Ovary (tissue), 7 donors: ENCODE measurements at regions not wholly inside any gene's neighbourhood (a gene's known extent, or its start where the extent isn't known, plus 50 kb on each side); places are given as distances from the start of the nearest gene placed in this dataset.
"Not testable (repeated sequence)": the region's sequence is repeated elsewhere in the genome, so short reads cannot be mapped to it uniquely, and the experiment has no call there.

Source experiments
- DNase-seq, 5 donors: peaks; one replicate each; pipeline ENCODE4 v3.0.0-alpha.2; 2019 to 2020
- H3K27ac ChIP-seq, 2 donors: fragments of 200-600 bp; one replicate each; pipeline versions ENCODE4 v1.5.1 to v1.8.0; 2019 to 2022
- H3K27me3 ChIP-seq: fragments of 200-600 bp; one replicate; pipeline ENCODE4 v1.8.0; 2022
- H3K36me3 ChIP-seq: fragments of 200-600 bp; sonication (generic); one replicate; pipeline ENCODE4 v1.5.1; 2019
- H3K4me1 ChIP-seq: one replicate; pipeline ENCODE4 v1.8.1; 2013; ENCODE audit warnings: mild to moderate bottlenecking, moderate library complexity; ENCODE audit not compliant: insufficient read depth
- H3K4me3 ChIP-seq: fragments of 200-600 bp; sonication (generic); one replicate; pipeline ENCODE4 v1.5.1; 2017
- H3K9me3 ChIP-seq, 2 donors: fragments of 200-600 bp in 1 of 2; sonication (generic) in 1 of 2; one replicate each; pipeline versions ENCODE4 v1.5.1 to v1.8.1; 2013 to 2019; ENCODE audit warnings: mild to moderate bottlenecking in 1 of 2, moderate library complexity in 1 of 2
- EP300 ChIP-seq: sonication (generic); formaldehyde crosslinking; IDR thresholded peaks from one replicate; pipeline ENCODE4 v1.6.1; 2017; ENCODE audit warnings: antibody characterized with exemption
- POLR2A ChIP-seq: fragments of 450-650 bp; IDR thresholded peaks from one replicate; pipeline ENCODE4 v1.6.1; 2017; ENCODE audit warnings: antibody characterized with exemption, mild to moderate bottlenecking, moderate library complexity
- WGBS, 3 donors: extraction: QIAGEN DNeasy Blood & Tissue Kit in 1 of 3; methylation state at CpG; one replicate each; pipeline versions ENCODE4 v1.1.5 to v1.1.7; 2013 to 2017; 5-methylcytosine and 5-hydroxymethylcytosine counted together
- intact Hi-C, 4 donors: fragments of 100-400 bp; cut with DNase I; formaldehyde crosslinking; loops; one replicate each; pipeline versions ENCODE4 v1.11.0 to v1.15.1; 2022 to 2023
- TF ChIP-seq, protein P1 (sequence below), 3 donors: fragments of 450-650 bp in 2 of 3; fragments of 200-600 bp in 1 of 3; IDR thresholded peaks; one replicate each; pipeline versions ENCODE4 v1.5.1 to v1.8.0; 2016 to 2022; ENCODE audit warnings: antibody characterized with exemption in 3 of 3, mild to moderate bottlenecking in 1 of 3
- donor health status: DM: no; HTN: no; CAD: no; lungs with moderate emphysema.
- donor health status: DM: no; HTN: no; CAD: no.
- donor health status: Bipolar disorder and iron deficiency.
- donor health status: DM: no; HTN: no; CAD: no.
- donor health status: DM: yes; HTN: yes; CAD: no.

DNA sequence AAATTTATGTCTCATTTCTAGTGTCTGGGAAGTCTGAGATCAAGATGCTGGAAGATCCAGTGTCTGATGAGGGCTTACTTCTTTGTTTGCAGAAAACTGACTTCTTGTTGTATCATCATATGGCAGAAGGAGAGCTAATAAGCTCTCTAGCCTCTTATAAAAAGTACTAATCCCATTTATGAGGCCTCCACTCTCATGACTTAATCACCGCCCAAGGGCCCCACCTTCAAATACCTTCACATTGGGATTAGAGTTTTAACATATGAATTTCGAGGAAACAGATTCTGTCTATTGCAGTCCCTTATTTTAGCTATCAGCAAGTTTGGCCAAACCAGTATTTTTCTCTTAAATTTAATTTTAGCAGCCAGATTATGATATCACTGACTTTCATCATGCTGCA lies 150.2 kb upstream of the TMPRSS15 start:
- intact Hi-C loops = no loop called here
- WGBS, 3 donors = 81 to 87% (median 84%) methylated on average over 2 of the region's 2 CpGs
- H3K27ac ChIP-seq = no peak overlapping the region
- DNase-seq = no peak
- no peaks in the 10 kb centered on the region for H3K9me3 ChIP-seq
- no peak overlapping the region for H3K4me3 ChIP-seq
- no peaks in the 10 kb centered on the region for H3K36me3 ChIP-seq
- no peaks in the 10 kb centered on the region for H3K4me1 ChIP-seq
- H3K27me3 ChIP-seq = no peaks in the 10 kb centered on the region
- TF ChIP-seq EP300 (no peak), POLR2A (no peak)
- TF ChIP-seq, protein P1, sequence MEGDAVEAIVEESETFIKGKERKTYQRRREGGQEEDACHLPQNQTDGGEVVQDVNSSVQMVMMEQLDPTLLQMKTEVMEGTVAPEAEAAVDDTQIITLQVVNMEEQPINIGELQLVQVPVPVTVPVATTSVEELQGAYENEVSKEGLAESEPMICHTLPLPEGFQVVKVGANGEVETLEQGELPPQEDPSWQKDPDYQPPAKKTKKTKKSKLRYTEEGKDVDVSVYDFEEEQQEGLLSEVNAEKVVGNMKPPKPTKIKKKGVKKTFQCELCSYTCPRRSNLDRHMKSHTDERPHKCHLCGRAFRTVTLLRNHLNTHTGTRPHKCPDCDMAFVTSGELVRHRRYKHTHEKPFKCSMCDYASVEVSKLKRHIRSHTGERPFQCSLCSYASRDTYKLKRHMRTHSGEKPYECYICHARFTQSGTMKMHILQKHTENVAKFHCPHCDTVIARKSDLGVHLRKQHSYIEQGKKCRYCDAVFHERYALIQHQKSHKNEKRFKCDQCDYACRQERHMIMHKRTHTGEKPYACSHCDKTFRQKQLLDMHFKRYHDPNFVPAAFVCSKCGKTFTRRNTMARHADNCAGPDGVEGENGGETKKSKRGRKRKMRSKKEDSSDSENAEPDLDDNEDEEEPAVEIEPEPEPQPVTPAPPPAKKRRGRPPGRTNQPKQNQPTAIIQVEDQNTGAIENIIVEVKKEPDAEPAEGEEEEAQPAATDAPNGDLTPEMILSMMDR (IDR thresholded peaks at IDR 0.05) = no peak

DNA sequence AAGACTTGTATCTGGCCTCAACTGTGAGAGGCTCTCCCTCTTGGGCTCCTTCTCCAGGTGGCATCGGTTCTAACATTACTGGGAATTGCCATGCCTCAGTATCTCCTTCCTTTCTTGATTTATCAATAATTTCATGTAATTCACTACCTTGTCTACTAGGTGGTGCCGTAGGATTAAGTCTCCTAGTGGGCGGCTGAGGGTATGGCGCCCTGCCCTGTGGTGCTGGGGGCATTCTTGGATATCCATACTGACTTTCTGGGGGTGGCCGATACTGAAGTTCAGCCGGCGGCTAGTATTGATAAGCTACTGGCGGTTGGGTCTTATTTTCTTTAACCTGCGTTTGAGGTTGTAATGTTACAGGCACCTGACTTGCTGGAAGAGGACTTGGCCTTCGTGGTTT lies 164.2 kb upstream of the TMPRSS15 start:
- DNase-seq, intact Hi-C loops, H3K9me3 ChIP-seq, H3K4me1 ChIP-seq, H3K36me3 ChIP-seq, H3K27me3 ChIP-seq, H3K27ac ChIP-seq, H3K4me3 ChIP-seq: not testable (repeated sequence)
- WGBS, 3 donors = 89 to 94% (median 92%) methylated on average over 10 of the region's 10 CpGs

- intact Hi-C loops = no loop called here
- H3K4me3 ChIP-seq = no peak overlapping the region
- TF ChIP-seq, protein P1 (IDR thresholded peaks at IDR 0.05) = no peak
- TF ChIP-seq POLR2A (no peak), EP300 (no peak)
- no peak overlapping the region for H3K27ac ChIP-seq
- no peaks in the 10 kb centered on the region for H3K36me3 ChIP-seq
- H3K4me1 ChIP-seq = no peaks in the 10 kb centered on the region
- no peaks in the 10 kb centered on the region for H3K9me3 ChIP-seq
- no peak for DNase-seq
- H3K27me3 ChIP-seq = no peaks in the 10 kb centered on the region
- WGBS, 3 donors = 56 to 68% (median 60%) methylated on average over 4 of the region's 4 CpGs
Measured at GRCh38 chr21:18588001-18588662, 184.5 kb upstream of the TMPRSS15 start.

- no peaks in the 10 kb centered on the region for H3K36me3 ChIP-seq
- intact Hi-C loops = no loop called here
- no peaks in the 10 kb centered on the region for H3K9me3 ChIP-seq
- TF ChIP-seq POLR2A (no peak), EP300 (no peak)
- TF ChIP-seq, protein P1 (IDR thresholded peaks at IDR 0.05) = no peak
- H3K27me3 ChIP-seq = no peaks in the 10 kb centered on the region
- H3K4me3 ChIP-seq = no peak overlapping the region
- no peak overlapping the region for H3K27ac ChIP-seq
- no peak for DNase-seq
- no peaks in the 10 kb centered on the region for H3K4me1 ChIP-seq
- WGBS, 3 donors = 79 to 91% (median 87%) methylated on average over 1 of the region's 1 CpG
Measured at GRCh38 chr21:18601146-18601545, 197.6 kb upstream of the TMPRSS15 start.

- intact Hi-C loops = no loop called here
- Histone ChIP-seq H3K36me3 (no peaks in the 10 kb centered on the region), H3K27me3 (no peaks in the 10 kb centered on the region), H3K9me3 (no peaks in the 10 kb centered on the region), H3K4me3 (no peak overlapping the region), H3K27ac (no peak overlapping the region), H3K4me1 (no peaks in the 10 kb centered on the region)
- DNase-seq = no peak
- 74 to 76% (median 75%) methylated on average over 3 of the region's 3 CpGs for WGBS, 3 donors
- TF ChIP-seq, protein P1 (IDR thresholded peaks at IDR 0.05) = no peak
- TF ChIP-seq EP300 = no peak
Measured at GRCh38 chr21:18602711-18603110, 199.1 kb upstream of the TMPRSS15 start.
